ENCODE measurements at regions not wholly inside any gene's neighbourhood (a gene's known extent, or its start where the extent isn't known, plus 50 kb on each side); places are given as distances from the start of the nearest gene placed in this dataset.
"Not testable (repeated sequence)": the region's sequence is repeated elsewhere in the genome, so short reads cannot be mapped to it uniquely, and the experiment has no call there.

DNA sequence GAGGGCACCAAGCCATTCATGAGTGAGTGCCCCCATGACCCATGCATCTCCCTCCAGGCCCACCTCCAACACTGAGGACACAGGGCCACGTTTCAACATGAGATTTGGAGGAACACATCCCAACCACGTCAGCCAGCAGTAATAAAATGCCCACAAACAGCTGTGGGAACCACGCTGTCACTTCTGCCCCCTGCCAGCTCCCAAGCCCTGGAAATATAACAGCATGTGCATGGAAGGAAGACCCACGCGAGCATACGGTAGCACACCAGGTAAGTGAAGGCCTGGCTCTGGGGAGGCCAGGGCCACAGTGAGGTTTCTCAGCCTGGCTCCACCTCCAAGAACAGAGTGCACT, 168.9 kb upstream of the PFKP start:
- 88% methylated on average over 6 of the region's 6 CpGs for WGBS
- H3K9me3 ChIP-seq (ENCODE audit: control insufficient read depth, low read length) = no peaks in the 10 kb centered on the region

DNA sequence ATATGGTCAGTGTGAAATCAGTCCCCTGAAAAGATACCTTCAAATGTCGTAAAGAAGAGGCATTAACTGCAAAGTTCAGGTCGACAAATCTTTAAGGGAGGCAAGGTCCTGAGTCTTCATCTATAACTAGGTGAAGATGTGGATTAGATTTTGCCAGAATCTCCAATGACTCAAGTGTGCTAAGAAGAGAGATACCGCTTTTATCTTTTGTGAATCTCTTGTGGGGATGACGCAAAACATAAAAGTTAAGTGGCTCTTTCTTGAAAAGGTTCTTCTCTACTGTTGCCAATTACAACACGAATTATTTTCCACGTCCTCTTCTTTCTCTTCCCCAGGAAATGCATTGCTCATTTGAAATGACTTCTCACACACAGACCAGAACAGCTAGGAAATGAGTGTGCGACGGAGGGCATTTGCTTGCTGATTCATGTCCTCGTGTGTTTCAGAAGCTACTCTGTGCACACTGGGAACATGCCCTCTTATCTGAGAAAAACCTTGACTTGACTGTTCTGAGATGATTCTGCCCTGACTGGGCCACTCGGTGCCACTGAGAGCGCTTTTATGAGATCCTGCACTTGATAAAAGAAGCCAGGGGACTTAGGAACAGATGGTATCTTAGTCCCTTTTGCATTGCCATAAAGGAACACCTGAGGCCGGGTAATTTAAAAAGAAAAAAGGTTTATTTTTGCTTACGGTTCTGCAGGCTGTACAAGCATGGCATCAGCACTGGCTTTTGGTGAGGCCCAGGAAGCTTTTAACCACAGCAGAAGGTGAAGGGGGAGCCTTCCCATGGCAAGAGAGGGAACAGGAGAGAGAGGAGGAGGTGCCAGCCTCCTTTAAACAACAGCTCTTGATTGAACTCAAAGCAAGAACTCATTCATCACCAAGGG, 169.5 kb upstream of the PFKP start:
- H3K4me2 ChIP-seq (ENCODE audit: low read length, poor library complexity, severe bottlenecking) = no peak overlapping the region
- no peaks in the 10 kb centered on the region for H3K79me1 ChIP-seq (replicated peaks; ENCODE audit: low read length, poor library complexity, severe bottlenecking)
- H3K18ac ChIP-seq (ENCODE audit: low read depth in 1 of 2, low read length in 2 of 2) = no peak overlapping the region
- 65% methylated on average over 13 of the region's 13 CpGs for WGBS
- no peaks in the 10 kb centered on the region for H3K9me3 ChIP-seq (ENCODE audit: control insufficient read depth, low read length)
- peaks cover 6 to 19% of the 10 kb centered on the region in 2 experiments for H3K27me3 ChIP-seq (ENCODE audit: control insufficient read depth in 1 of 2, insufficient read depth in 1 of 2, low read length in 2 of 2)
- DNase-seq = peak; percentile 54
- no peak overlapping the region for H4K91ac ChIP-seq (ENCODE audit: low read length)
- no peak overlapping the region for H3K14ac ChIP-seq (ENCODE audit: low read length in 2 of 2)
- H2BK120ac ChIP-seq (ENCODE audit: low read depth, low read length) = no peak overlapping the region
- H3K4me3 ChIP-seq (ENCODE audit: insufficient read depth in 1 of 2, low read depth in 1 of 2, low read length in 2 of 2) = no peak overlapping the region
- H3K27ac ChIP-seq (ENCODE audit: low read length, poor library complexity, severe bottlenecking) = no peak overlapping the region
- no peak overlapping the region for H4K8ac ChIP-seq (ENCODE audit: low read length)
- H3K4me1 ChIP-seq (ENCODE audit: control insufficient read depth, insufficient read depth, low read depth, low read length) = no peaks in the 10 kb centered on the region
- no peak overlapping the region for H2AK5ac ChIP-seq (ENCODE audit: low read length, severe bottlenecking)
- no peaks in the 10 kb centered on the region for H3K36me3 ChIP-seq (ENCODE audit: control insufficient read depth in 1 of 2, insufficient read depth in 2 of 2, low read depth in 1 of 2, low read length in 2 of 2)
- no peak overlapping the region for H2AFZ ChIP-seq (ENCODE audit: low read depth, low read length)
- no peak overlapping the region for H3K4ac ChIP-seq (ENCODE audit: low read depth in 1 of 2, low read length in 2 of 2)
- H2BK12ac ChIP-seq (ENCODE audit: low read length in 2 of 2) = no peak overlapping the region
- H3K9ac ChIP-seq (ENCODE audit: low read length) = no peak overlapping the region
- no peak overlapping the region for H3K23ac ChIP-seq (ENCODE audit: low read length in 2 of 2)
- H2BK15ac ChIP-seq (ENCODE audit: low read depth, poor library complexity, severe bottlenecking) = no peak overlapping the region
- H2BK5ac ChIP-seq (ENCODE audit: low read depth, low read length, poor library complexity, severe bottlenecking) = no peak overlapping the region

More for the DNA sequence above, 168.9 kb upstream of the PFKP start:
- Histone ChIP-seq H2BK15ac (ENCODE audit: low read depth, poor library complexity, severe bottlenecking) (no peak overlapping the region), H2AFZ (ENCODE audit: low read depth, low read length) (no peak overlapping the region), H3K27me3 (ENCODE audit: control insufficient read depth in 1 of 2, insufficient read depth in 1 of 2, low read length in 2 of 2) (peaks cover 9 to 25% of the 10 kb centered on the region in 2 experiments), H2BK12ac (ENCODE audit: low read length in 2 of 2) (no peak overlapping the region), H3K9ac (ENCODE audit: low read length) (no peak overlapping the region), H2BK120ac (ENCODE audit: low read depth, low read length) (no peak overlapping the region), H2BK5ac (ENCODE audit: low read depth, low read length, poor library complexity, severe bottlenecking) (no peak overlapping the region), H4K8ac (ENCODE audit: low read length) (no peak overlapping the region), H2AK5ac (ENCODE audit: low read length, severe bottlenecking) (no peak overlapping the region), H3K14ac (ENCODE audit: low read length in 2 of 2) (no peak overlapping the region), H3K36me3 (ENCODE audit: control insufficient read depth in 1 of 2, insufficient read depth in 2 of 2, low read depth in 1 of 2, low read length in 2 of 2) (no peaks in the 10 kb centered on the region), H3K4me3 (ENCODE audit: insufficient read depth in 1 of 2, low read depth in 1 of 2, low read length in 2 of 2) (no peak overlapping the region), H4K91ac (ENCODE audit: low read length) (no peak overlapping the region), H3K4ac (ENCODE audit: low read depth in 1 of 2, low read length in 2 of 2) (no peak overlapping the region), H3K23ac (ENCODE audit: low read length in 2 of 2) (no peak overlapping the region), H3K4me1 (ENCODE audit: control insufficient read depth, insufficient read depth, low read depth, low read length) (no peaks in the 10 kb centered on the region), H3K79me1 (replicated peaks; ENCODE audit: low read length, poor library complexity, severe bottlenecking) (no peaks in the 10 kb centered on the region), H3K4me2 (ENCODE audit: low read length, poor library complexity, severe bottlenecking) (no peak overlapping the region), H3K18ac (ENCODE audit: low read depth in 1 of 2, low read length in 2 of 2) (no peak overlapping the region), H3K27ac (ENCODE audit: low read length, poor library complexity, severe bottlenecking) (no peak overlapping the region)
- no peak for DNase-seq

DNA sequence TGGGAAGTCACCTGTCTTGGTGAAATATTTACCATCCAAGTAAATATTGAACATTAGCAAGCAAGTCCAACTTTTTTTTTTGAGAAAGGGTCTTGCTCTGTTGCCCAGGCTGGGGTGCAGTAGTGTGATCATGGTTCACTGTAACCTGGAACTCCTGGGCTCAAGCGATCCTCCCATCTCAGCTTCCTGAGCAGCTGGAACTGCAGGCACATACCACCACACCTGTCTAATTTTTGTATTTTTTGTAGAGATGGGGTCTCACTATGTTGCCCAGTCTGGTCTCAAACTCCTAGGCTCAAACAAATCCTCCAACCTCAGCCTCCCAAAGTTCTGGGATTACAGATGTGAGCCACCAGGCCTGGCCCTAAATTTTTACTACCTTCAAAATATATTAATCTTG, 171.0 kb upstream of the PFKP start:
- H3K4me2 ChIP-seq (ENCODE audit: low read length, poor library complexity, severe bottlenecking); H2BK15ac ChIP-seq (ENCODE audit: low read depth, poor library complexity, severe bottlenecking); H3K4ac ChIP-seq (ENCODE audit: low read depth in 1 of 2, low read length in 2 of 2); DNase-seq; H2BK120ac ChIP-seq (ENCODE audit: low read depth, low read length); H3K36me3 ChIP-seq (ENCODE audit: control insufficient read depth in 1 of 2, insufficient read depth in 2 of 2, low read depth in 1 of 2, low read length in 2 of 2); H3K9me3 ChIP-seq (ENCODE audit: control insufficient read depth, low read length); H3K4me3 ChIP-seq (ENCODE audit: insufficient read depth in 1 of 2, low read depth in 1 of 2, low read length in 2 of 2); H3K9ac ChIP-seq (ENCODE audit: low read length); H4K8ac ChIP-seq (ENCODE audit: low read length); H4K91ac ChIP-seq (ENCODE audit: low read length); H2BK5ac ChIP-seq (ENCODE audit: low read depth, low read length, poor library complexity, severe bottlenecking); H3K27ac ChIP-seq (ENCODE audit: low read length, poor library complexity, severe bottlenecking); H3K4me1 ChIP-seq (ENCODE audit: control insufficient read depth, insufficient read depth, low read depth, low read length); H2AFZ ChIP-seq (ENCODE audit: low read depth, low read length); H2AK5ac ChIP-seq (ENCODE audit: low read length, severe bottlenecking); H2BK12ac ChIP-seq (ENCODE audit: low read length in 2 of 2); H3K79me1 ChIP-seq (replicated peaks; ENCODE audit: low read length, poor library complexity, severe bottlenecking); H3K23ac ChIP-seq (ENCODE audit: low read length in 2 of 2); H3K14ac ChIP-seq (ENCODE audit: low read length in 2 of 2); H3K18ac ChIP-seq (ENCODE audit: low read depth in 1 of 2, low read length in 2 of 2): not testable (repeated sequence)
- H3K27me3 ChIP-seq (ENCODE audit: control insufficient read depth in 1 of 2, insufficient read depth in 1 of 2, low read length in 2 of 2) = peaks cover 5 to 13% of the 10 kb centered on the region in 2 experiments
- 100% methylated on average over 1 of the region's 1 CpG for WGBS

DNA sequence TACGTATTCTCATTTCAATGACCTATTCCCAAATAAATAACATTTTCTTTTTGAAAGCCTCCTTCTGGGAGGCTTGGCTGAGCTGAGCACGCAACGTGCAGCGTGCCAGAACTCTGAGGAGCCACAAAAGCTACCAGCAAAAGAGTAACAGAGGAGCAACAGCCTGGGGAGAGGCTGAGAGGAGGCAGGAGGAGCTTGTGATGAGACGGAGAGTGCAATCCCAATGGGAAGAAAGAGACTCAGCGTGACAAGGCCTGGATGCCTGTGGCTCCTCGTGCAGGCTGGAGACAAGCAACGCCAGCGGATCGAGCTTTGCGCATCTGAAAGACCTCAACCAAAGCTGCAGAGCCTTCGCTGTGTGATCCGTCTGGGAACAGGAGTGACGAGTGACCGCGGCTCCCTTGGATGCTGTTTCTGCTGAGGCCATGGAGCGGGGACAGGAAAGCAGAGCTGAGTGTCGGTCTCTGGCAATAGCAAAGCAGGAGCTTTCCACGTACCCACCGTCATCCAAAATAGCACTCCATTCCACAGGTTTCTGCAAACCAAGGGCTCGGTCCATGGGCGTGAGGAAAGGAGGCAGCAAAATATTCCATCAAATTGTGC, 171.7 kb upstream of the PFKP start:
- no peak overlapping the region for H3K23ac ChIP-seq (ENCODE audit: low read length in 2 of 2)
- no peak overlapping the region for H3K27ac ChIP-seq (ENCODE audit: low read length, poor library complexity, severe bottlenecking)
- no peak overlapping the region for H4K8ac ChIP-seq (ENCODE audit: low read length)
- no peak overlapping the region for H2BK5ac ChIP-seq (ENCODE audit: low read depth, low read length, poor library complexity, severe bottlenecking)
- H3K36me3 ChIP-seq (ENCODE audit: control insufficient read depth in 1 of 2, insufficient read depth in 2 of 2, low read depth in 1 of 2, low read length in 2 of 2) = no peaks in the 10 kb centered on the region
- no peak overlapping the region for H4K91ac ChIP-seq (ENCODE audit: low read length)
- H2BK12ac ChIP-seq (ENCODE audit: low read length in 2 of 2) = no peak overlapping the region
- H3K14ac ChIP-seq (ENCODE audit: low read length in 2 of 2) = no peak overlapping the region
- H3K27me3 ChIP-seq (ENCODE audit: control insufficient read depth in 1 of 2, insufficient read depth in 1 of 2, low read length in 2 of 2) = peaks cover 0 to 12% of the 10 kb centered on the region in 2 experiments
- WGBS = 90% methylated on average over 20 of the region's 22 CpGs
- no peaks in the 10 kb centered on the region for H3K79me1 ChIP-seq (replicated peaks; ENCODE audit: low read length, poor library complexity, severe bottlenecking)
- no peak overlapping the region for H3K4me2 ChIP-seq (ENCODE audit: low read length, poor library complexity, severe bottlenecking)
- no peak overlapping the region for H3K4ac ChIP-seq (ENCODE audit: low read depth in 1 of 2, low read length in 2 of 2)
- no peak for DNase-seq
- no peak overlapping the region for H3K18ac ChIP-seq (ENCODE audit: low read depth in 1 of 2, low read length in 2 of 2)
- no peak overlapping the region for H2BK120ac ChIP-seq (ENCODE audit: low read depth, low read length)
- H2AFZ ChIP-seq (ENCODE audit: low read depth, low read length) = no peak overlapping the region
- H3K9ac ChIP-seq (ENCODE audit: low read length) = no peak overlapping the region
- H2AK5ac ChIP-seq (ENCODE audit: low read length, severe bottlenecking) = no peak overlapping the region
- no peaks in the 10 kb centered on the region for H3K4me1 ChIP-seq (ENCODE audit: control insufficient read depth, insufficient read depth, low read depth, low read length)
- no peak overlapping the region for H2BK15ac ChIP-seq (ENCODE audit: low read depth, poor library complexity, severe bottlenecking)
- no peak overlapping the region for H3K4me3 ChIP-seq (ENCODE audit: insufficient read depth in 1 of 2, low read depth in 1 of 2, low read length in 2 of 2)
- no peaks in the 10 kb centered on the region for H3K9me3 ChIP-seq (ENCODE audit: control insufficient read depth, low read length)

All from mesenchymal stem cell (in vitro differentiated cells and primary cell).